ENCODE measurements at regions not wholly inside any gene's neighbourhood (a gene's known extent, or its start where the extent isn't known, plus 50 kb on each side); places are given as distances from the start of the nearest gene placed in this dataset.

GRCh38 chr3:115332998-115333397, 185.9 kb upstream of the ZBTB20 start:
- no peak for DNase-seq

- no peak for DNase-seq
Measured at GRCh38 chr3:115336836-115337235, 189.7 kb upstream of the ZBTB20 start.

GRCh38 chr3:115340586-115340985, 193.5 kb upstream of the ZBTB20 start:
- no peak for DNase-seq

- DNase-seq, result no peak
Measured at GRCh38 chr3:115341208-115341607, 194.1 kb upstream of the ZBTB20 start.

GRCh38 chr3:115347737-115348136, 200.6 kb upstream of the ZBTB20 start:
- no peak for DNase-seq

- DNase-seq, result no peak
Measured at GRCh38 chr3:115348412-115348811, 201.3 kb upstream of the ZBTB20 start.

- no peak for DNase-seq
Measured at GRCh38 chr3:115348951-115349745, 202.1 kb upstream of the ZBTB20 start.

- DNase-seq, result no peak
Measured at GRCh38 chr3:115350606-115351005, 203.5 kb upstream of the ZBTB20 start.

- no peak for DNase-seq
Measured at GRCh38 chr3:115351193-115351592, 204.1 kb upstream of the ZBTB20 start.

- DNase-seq, result no peak
Measured at GRCh38 chr3:115354010-115354409, 206.9 kb upstream of the ZBTB20 start.

GRCh38 chr3:115357456-115357855, 210.4 kb upstream of the ZBTB20 start:
- no peak for DNase-seq

- no peak for DNase-seq
Measured at GRCh38 chr3:115359536-115359935, 212.4 kb upstream of the ZBTB20 start.

- DNase-seq, result no peak
Measured at GRCh38 chr3:115361806-115362205, 214.7 kb upstream of the ZBTB20 start.

- no peak for DNase-seq
Measured at GRCh38 chr3:115363071-115363470, 216.0 kb upstream of the ZBTB20 start.

GRCh38 chr3:115369021-115369420, 221.9 kb upstream of the ZBTB20 start:
- DNase-seq, result no peak

- DNase-seq, result no peak
Measured at GRCh38 chr3:115375362-115375761, 228.3 kb upstream of the ZBTB20 start.

- DNase-seq, result no peak
Measured at GRCh38 chr3:115380883-115381572, 233.9 kb upstream of the ZBTB20 start.

GRCh38 chr3:115381573-115381912, 234.5 kb upstream of the ZBTB20 start:
- no peak for DNase-seq

- no peak for DNase-seq
Measured at GRCh38 chr3:115381931-115382330, 234.8 kb upstream of the ZBTB20 start.

- no peak for DNase-seq
Measured at GRCh38 chr3:115384381-115384780, 237.3 kb upstream of the ZBTB20 start.

GRCh38 chr3:115385774-115386730, 237.3 kb upstream of the GAP43 start:
- no peak for DNase-seq

- no peak for DNase-seq
Measured at GRCh38 chr3:115388166-115388565, 235.1 kb upstream of the GAP43 start.

- DNase-seq, result no peak
Measured at GRCh38 chr3:115388811-115389210, 234.5 kb upstream of the GAP43 start.

Data from activated CD4-positive, alpha-beta T cell treated with anti-CD3 and anti-CD28 coated beads for 4 hours (primary cell).